ENCODE measurements at regions not wholly inside any gene's neighbourhood (a gene's known extent, or its start where the extent isn't known, plus 50 kb on each side); places are given as distances from the start of the nearest gene placed in this dataset.

DNA sequence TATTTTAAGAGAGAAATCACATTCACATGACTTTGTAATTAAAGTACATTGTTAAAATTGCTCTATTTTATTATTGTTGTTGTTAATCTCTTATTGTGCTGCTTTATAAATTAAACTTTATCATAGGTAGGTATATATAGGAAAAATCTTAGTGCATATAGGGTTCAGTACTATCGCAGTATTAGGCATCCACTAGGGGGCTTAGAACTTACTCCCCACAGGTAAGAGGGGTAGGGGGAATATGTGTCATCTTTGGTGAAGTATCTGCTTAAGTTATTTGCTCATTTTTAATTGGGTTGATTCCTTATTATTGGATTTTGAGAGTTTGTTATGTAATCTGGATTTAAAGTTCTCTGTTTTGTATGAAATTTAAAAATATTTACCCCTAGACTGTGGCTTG lies 385.2 kb downstream of the DUSP10 start:
- DNase-seq, result no peak
- ATAC-seq, result no peak
- TF ChIP-seq, protein P1, sequence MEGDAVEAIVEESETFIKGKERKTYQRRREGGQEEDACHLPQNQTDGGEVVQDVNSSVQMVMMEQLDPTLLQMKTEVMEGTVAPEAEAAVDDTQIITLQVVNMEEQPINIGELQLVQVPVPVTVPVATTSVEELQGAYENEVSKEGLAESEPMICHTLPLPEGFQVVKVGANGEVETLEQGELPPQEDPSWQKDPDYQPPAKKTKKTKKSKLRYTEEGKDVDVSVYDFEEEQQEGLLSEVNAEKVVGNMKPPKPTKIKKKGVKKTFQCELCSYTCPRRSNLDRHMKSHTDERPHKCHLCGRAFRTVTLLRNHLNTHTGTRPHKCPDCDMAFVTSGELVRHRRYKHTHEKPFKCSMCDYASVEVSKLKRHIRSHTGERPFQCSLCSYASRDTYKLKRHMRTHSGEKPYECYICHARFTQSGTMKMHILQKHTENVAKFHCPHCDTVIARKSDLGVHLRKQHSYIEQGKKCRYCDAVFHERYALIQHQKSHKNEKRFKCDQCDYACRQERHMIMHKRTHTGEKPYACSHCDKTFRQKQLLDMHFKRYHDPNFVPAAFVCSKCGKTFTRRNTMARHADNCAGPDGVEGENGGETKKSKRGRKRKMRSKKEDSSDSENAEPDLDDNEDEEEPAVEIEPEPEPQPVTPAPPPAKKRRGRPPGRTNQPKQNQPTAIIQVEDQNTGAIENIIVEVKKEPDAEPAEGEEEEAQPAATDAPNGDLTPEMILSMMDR (IDR thresholded peaks at IDR 0.05), result no peak
- Histone ChIP-seq H3K9me3 (no peaks in the 10 kb centered on the region), H3K4me1 (no peaks in the 10 kb centered on the region), H3K27me3 (ENCODE audit: low read depth) (no peaks in the 10 kb centered on the region), H3K4me3 (no peak overlapping the region), H3K36me3 (no peaks in the 10 kb centered on the region), H3K27ac (no peak overlapping the region)
- intact Hi-C loops (cut with DNase I), result no loop called here

- Histone ChIP-seq H3K27ac (no peak overlapping the region), H3K36me3 (no peaks in the 10 kb centered on the region), H3K27me3 (ENCODE audit: low read depth) (no peaks in the 10 kb centered on the region), H3K9me3 (no peaks in the 10 kb centered on the region), H3K4me3 (no peak overlapping the region), H3K4me1 (no peaks in the 10 kb centered on the region)
- TF ChIP-seq, protein P1 (IDR thresholded peaks at IDR 0.05), result no peak
- DNase-seq (no peak), ATAC-seq (no peak)
- intact Hi-C loops (cut with DNase I), result no loop called here
Measured at GRCh38 chr1:221363039-221363438, 378.9 kb downstream of the DUSP10 start.

DNA sequence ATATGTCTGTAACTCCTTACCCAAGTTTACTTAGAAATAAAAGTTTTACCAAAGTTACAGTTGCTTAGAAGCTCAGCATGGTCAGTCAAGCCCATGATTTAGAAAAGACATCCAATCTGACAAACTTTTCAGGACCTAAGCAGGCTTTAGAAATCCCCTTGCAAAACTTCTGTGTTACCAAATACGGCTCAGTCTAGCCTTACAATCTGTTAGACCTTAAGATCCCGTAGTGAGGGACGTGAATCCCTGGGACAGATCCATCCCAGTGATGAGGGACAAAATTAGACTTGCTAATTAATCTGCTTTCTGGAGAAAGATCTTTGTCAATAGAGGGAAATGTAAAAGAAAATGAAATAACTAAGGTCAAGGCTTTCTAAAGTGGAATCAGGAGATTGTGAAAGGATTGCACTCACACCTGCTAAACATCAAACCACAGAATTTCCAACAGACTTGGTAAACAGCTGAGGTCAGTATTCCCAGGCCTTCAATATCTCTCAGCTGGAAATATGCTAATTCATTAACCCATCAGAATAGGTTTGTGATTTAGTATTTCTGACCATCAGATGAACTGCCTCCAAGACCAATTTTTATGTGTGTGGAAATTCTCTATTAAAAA lies 375.3 kb downstream of the DUSP10 start:
- no peaks in the 10 kb centered on the region for H3K27me3 ChIP-seq (ENCODE audit: low read depth)
- no peaks in the 10 kb centered on the region for H3K4me1 ChIP-seq
- H3K9me3 ChIP-seq, result no peaks in the 10 kb centered on the region
- intact Hi-C loops (cut with DNase I), result no loop called here
- DNase-seq, result no peak
- TF ChIP-seq, protein P1 (IDR thresholded peaks at IDR 0.05), result no peak
- H3K4me3 ChIP-seq, result no peak overlapping the region
- no peaks in the 10 kb centered on the region for H3K36me3 ChIP-seq
- ATAC-seq, result no peak
- H3K27ac ChIP-seq, result no peak overlapping the region

DNA sequence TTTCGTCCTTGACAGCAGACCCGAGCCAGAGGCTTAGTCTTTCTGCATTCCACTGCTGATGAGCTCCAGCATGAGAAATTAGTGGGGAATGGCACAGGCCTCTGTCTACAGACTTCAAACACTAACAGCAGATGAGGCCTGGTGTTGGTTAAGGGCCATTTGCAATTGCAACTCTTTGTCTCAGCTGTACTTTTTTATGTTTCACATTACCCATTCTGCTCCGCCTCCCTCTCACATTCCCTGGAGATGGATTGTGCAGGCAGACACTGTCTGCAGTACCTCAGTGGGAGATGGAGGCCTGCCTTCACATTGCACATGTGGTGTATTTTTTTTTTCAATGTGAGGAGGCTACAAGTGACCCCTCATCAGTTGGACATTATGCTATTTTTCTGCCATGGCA lies 370.2 kb downstream of the DUSP10 start:
- no peaks in the 10 kb centered on the region for H3K27me3 ChIP-seq (ENCODE audit: low read depth)
- H3K9me3 ChIP-seq, result no peaks in the 10 kb centered on the region
- no peaks in the 10 kb centered on the region for H3K4me1 ChIP-seq
- ATAC-seq (no peak), DNase-seq (no peak)
- intact Hi-C loops (cut with DNase I), result no loop called here
- TF ChIP-seq, protein P1 (IDR thresholded peaks at IDR 0.05), result no peak
- no peak overlapping the region for H3K27ac ChIP-seq
- no peaks in the 10 kb centered on the region for H3K36me3 ChIP-seq
- no peak overlapping the region for H3K4me3 ChIP-seq

- ATAC-seq, result no peak
- H3K27me3 ChIP-seq (ENCODE audit: low read depth), result no peaks in the 10 kb centered on the region
- DNase-seq, result no peak
- intact Hi-C loops (cut with DNase I), result no loop called here
- H3K27ac ChIP-seq, result no peak overlapping the region
- H3K36me3 ChIP-seq, result no peaks in the 10 kb centered on the region
- H3K9me3 ChIP-seq, result no peaks in the 10 kb centered on the region
- H3K4me3 ChIP-seq, result no peak overlapping the region
- TF ChIP-seq, protein P1 (IDR thresholded peaks at IDR 0.05), result no peak
- no peaks in the 10 kb centered on the region for H3K4me1 ChIP-seq
Measured at GRCh38 chr1:221373795-221374194, 368.1 kb downstream of the DUSP10 start.
